Muscle of leg (tissue), 3 donors: ENCODE measurements at regions not wholly inside any gene's neighbourhood (a gene's known extent, or its start where the extent isn't known, plus 50 kb on each side); places are given as distances from the start of the nearest gene placed in this dataset.
A peak's percentile ranks its signal among the peaks of the same experiment; 100 is the strongest.

ENCODE experiments used
- DNase-seq: peaks from one replicate; pipeline ENCODE4 v3.0.0; 2013
- H3K27ac ChIP-seq: one replicate; pipeline ENCODE4 v1.5.1; 2013; ENCODE audit warnings: mild to moderate bottlenecking, low read length, control low read depth
- H3K27me3 ChIP-seq: one replicate; pipeline ENCODE4 v1.6.1; 2013; ENCODE audit warnings: low read length; ENCODE audit not compliant: control insufficient read depth, insufficient read depth
- H3K36me3 ChIP-seq: one replicate; pipeline ENCODE4 v1.6.1; 2013; ENCODE audit warnings: low read length; ENCODE audit not compliant: control insufficient read depth, insufficient read depth
- H3K4me1 ChIP-seq: one replicate; pipeline ENCODE4 v1.6.1; 2013; ENCODE audit warnings: low read length; ENCODE audit not compliant: control insufficient read depth, insufficient read depth
- H3K4me3 ChIP-seq: one replicate; pipeline ENCODE4 v1.5.1; 2013; ENCODE audit warnings: low read length, control low read depth
- H3K9me3 ChIP-seq: replicated peaks from 2 replicates; pipeline ENCODE4 v1.6.1; 2013; ENCODE audit warnings: low read depth, low read length; ENCODE audit not compliant: control insufficient read depth
- WGBS: methylation state at CpG from one replicate; pipeline ENCODE4 v1.1.5; 2013; ENCODE audit warnings: missing lambda C conversion rate; ENCODE audit not compliant: insufficient coverage; 5-methylcytosine and 5-hydroxymethylcytosine counted together

DNA sequence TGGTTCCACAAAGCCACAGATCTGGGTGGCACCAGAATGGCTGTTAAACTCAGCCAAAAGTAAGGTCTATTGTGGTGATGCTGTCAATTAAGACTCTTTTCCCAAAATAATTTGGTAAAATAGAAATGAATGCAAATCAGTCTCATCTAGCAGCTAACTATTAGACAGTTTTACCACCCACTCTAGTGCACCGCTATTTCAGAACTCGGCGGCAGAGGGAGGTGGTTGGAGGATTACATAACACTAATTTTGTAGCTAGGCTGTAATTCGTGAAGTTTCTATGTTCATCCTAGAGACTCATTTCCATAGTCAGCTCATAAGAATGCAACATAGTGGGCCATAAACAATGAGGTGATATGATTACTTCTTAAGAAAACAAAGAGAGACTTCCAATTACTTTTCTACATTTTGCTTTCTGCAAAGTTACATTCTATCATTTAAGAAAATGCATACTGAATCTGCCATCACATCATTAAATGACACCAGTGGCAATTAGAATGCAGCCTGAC is 413.8 kb downstream of the FBXO15 start:
- H3K9me3 ChIP-seq, result no peaks in the 10 kb centered on the region
- no peak overlapping the region for H3K27ac ChIP-seq
- H3K4me1 ChIP-seq, result no peaks in the 10 kb centered on the region
- no CpG with 5 or more reads among the region's 4 CpGs for WGBS
- no peaks in the 10 kb centered on the region for H3K36me3 ChIP-seq
- H3K4me3 ChIP-seq, result no peak overlapping the region
- DNase-seq, result no peak
- H3K27me3 ChIP-seq, result no peaks in the 10 kb centered on the region

DNA sequence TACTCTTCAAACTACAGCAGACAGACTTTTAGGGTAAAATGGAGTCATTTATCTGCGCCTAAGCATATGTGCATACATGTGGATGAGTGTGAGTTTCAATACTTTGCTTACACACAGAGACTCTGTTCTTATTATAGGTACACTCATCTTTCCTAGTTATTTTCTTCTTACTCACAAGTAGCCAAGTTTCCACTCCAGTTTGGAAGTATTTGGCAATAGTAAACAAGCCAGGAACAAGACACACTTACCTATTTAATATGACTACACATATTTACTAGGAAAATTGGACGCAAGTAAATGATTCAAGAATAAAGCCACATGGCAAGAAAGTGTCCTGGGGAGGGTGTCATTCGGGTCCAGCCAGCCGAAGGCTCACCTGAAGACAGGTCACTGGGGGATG is 414.3 kb downstream of the FBXO15 start:
- no peak for DNase-seq
- WGBS, result 79% methylated on average over 2 of the region's 4 CpGs
- no peaks in the 10 kb centered on the region for H3K4me1 ChIP-seq
- no peaks in the 10 kb centered on the region for H3K36me3 ChIP-seq
- no peaks in the 10 kb centered on the region for H3K27me3 ChIP-seq
- H3K4me3 ChIP-seq, result no peak overlapping the region
- no peak overlapping the region for H3K27ac ChIP-seq
- H3K9me3 ChIP-seq, result no peaks in the 10 kb centered on the region

DNA sequence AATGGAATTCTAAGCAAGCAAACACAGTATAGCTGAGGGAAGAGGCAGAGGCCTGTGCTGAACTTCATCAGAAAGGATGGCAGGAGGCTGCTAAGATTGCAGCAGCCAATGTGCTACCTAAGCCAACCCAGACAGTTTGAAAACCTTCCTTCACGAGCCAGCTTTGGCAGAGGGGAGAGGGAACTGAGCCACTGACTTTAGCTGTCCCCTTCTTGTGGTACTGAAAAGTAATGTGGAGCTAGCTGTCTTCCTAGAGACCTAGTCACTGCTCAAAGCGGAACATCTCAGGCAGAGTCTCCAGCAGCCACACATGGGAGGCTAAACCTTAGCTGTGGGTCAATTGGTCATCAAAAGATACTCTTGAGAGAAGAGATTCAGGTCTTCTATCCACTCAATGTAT is 419.0 kb downstream of the FBXO15 start:
- no peak overlapping the region for H3K4me3 ChIP-seq
- H3K4me1 ChIP-seq, result no peaks in the 10 kb centered on the region
- WGBS, result 29% methylated on average over 1 of the region's 2 CpGs
- no peaks in the 10 kb centered on the region for H3K9me3 ChIP-seq
- no peaks in the 10 kb centered on the region for H3K27me3 ChIP-seq
- H3K27ac ChIP-seq, result no peak overlapping the region
- H3K36me3 ChIP-seq, result no peaks in the 10 kb centered on the region
- no peak for DNase-seq

DNA sequence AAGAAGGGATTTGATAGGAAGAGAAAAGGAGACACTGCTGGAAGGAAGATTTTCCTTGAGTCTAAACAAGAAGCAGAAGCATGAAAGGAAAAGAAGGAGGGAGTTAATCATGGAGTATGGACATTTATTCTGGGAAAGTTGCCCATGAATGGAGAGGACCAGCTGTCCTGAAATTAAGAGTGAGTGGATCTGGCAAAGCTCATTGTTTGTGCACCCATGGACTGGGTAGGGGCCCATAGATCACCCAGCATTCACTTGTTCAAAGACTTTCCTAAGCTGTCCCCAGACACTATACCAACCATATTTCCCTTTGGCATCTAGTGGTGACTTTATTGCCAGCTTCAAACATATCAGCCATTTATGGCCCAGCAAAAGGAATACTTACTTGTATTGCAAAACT is 422.7 kb downstream of the FBXO15 start:
- peak; percentile 5 for DNase-seq
- no peaks in the 10 kb centered on the region for H3K27me3 ChIP-seq
- no peak overlapping the region for H3K27ac ChIP-seq
- H3K36me3 ChIP-seq, result no peaks in the 10 kb centered on the region
- H3K9me3 ChIP-seq, result no peaks in the 10 kb centered on the region
- no peak overlapping the region for H3K4me3 ChIP-seq
- H3K4me1 ChIP-seq, result no peaks in the 10 kb centered on the region

DNA sequence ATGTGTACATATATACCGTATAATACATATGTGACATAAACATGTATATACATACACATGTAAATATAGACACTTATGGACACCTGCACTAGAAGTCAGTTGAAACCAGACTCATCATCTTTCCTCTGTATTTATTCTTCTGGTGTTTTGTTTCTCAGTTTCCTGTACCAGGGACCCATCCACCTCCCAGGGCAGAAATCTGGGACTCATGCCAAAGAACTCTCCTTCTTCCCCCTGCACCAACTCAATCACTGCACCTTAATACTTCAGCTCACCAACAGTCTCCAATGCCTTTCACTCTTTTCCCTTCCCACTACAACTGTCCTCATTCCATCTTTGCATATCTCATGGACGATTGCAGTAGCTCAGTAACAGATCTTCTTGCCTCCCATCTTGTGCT is 428.0 kb downstream of the FBXO15 start:
- H3K27me3 ChIP-seq, result no peaks in the 10 kb centered on the region
- H3K36me3 ChIP-seq, result no peaks in the 10 kb centered on the region
- 80% methylated on average over 1 of the region's 2 CpGs for WGBS
- no peaks in the 10 kb centered on the region for H3K4me1 ChIP-seq
- no peaks in the 10 kb centered on the region for H3K9me3 ChIP-seq
- DNase-seq, result no peak
- no peak overlapping the region for H3K27ac ChIP-seq
- no peak overlapping the region for H3K4me3 ChIP-seq

DNA sequence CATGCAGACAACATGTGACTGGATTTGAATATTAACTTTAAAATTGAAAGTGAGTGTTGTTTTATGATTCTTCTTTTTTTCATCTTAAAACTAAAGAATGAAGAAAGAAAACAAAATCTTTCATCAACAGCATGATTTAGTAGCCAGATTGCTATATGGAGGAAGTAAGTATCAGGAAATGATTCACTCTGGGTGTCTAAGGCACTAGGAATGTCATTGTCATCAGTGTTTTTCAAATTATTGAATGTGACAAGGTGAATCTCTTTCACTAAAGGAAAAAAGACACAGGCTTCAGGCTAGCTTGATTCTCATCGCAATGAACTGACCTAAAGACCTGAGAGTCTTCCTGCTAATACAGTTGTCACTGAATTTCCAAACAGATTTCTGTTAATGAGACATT is 430.1 kb downstream of the FBXO15 start:
- Histone ChIP-seq H3K4me3 (no peak overlapping the region), H3K4me1 (no peaks in the 10 kb centered on the region), H3K27ac (no peak overlapping the region), H3K36me3 (no peaks in the 10 kb centered on the region), H3K27me3 (no peaks in the 10 kb centered on the region), H3K9me3 (no peaks in the 10 kb centered on the region)
- no peak for DNase-seq
- WGBS, result no CpG with 5 or more reads among the region's 1 CpG

DNA sequence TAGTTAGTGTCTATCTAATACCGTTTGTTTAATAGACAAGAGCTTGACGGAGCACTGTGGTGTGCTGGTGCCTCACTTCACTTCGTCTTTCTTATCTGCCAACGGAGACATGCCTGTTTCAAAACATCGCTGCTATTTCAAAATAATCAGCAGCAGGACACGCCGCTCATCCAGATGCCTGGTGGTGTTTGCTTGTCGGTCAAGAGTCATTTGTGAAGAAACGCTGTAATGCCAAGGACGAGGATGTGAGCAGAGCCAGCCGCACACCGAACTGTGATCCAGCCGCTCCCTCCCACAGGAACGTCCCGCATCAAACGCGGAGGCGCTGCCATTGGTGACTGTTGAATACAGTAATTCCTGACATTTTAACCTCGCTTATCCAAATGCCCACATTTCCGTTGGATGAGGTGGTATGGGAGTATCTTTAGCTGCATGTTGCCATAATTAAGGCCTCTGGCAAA is 432.4 kb downstream of the FBXO15 start:
- WGBS, result 92% methylated on average over 11 of the region's 20 CpGs
- H3K4me3 ChIP-seq, result no peak overlapping the region

DNA sequence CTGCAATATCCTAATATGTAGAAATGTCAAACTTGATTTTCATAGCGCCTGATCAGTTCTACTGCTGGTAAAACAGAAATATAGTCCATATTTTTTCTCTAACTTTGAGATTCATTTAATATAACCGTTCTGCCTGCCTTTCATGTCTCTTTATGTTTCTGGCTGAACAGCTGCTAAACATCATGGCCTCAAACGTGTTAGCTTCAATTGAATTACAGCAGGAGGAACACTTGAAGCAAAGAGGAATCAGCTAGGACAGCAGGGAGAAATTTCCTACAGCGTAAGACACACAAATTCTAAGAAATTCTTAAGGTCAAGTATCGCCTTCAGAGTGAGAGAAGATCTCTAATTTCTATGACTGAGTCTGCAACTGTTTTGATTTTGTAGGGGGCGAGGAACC is 433.2 kb downstream of the FBXO15 start:
- Histone ChIP-seq H3K9me3 (no peaks in the 10 kb centered on the region), H3K4me1 (no peaks in the 10 kb centered on the region), H3K36me3 (no peaks in the 10 kb centered on the region), H3K27ac (no peak overlapping the region), H3K4me3 (no peak overlapping the region), H3K27me3 (no peaks in the 10 kb centered on the region)
- 80% methylated on average over 1 of the region's 6 CpGs for WGBS
- DNase-seq, result no peak

More for the DNA sequence above, 432.4 kb downstream of the FBXO15 start:
- Histone ChIP-seq H3K27ac (no peak overlapping the region), H3K36me3 (no peaks in the 10 kb centered on the region), H3K9me3 (no peaks in the 10 kb centered on the region), H3K27me3 (no peaks in the 10 kb centered on the region), H3K4me1 (no peaks in the 10 kb centered on the region)
- DNase-seq, result no peak

DNA sequence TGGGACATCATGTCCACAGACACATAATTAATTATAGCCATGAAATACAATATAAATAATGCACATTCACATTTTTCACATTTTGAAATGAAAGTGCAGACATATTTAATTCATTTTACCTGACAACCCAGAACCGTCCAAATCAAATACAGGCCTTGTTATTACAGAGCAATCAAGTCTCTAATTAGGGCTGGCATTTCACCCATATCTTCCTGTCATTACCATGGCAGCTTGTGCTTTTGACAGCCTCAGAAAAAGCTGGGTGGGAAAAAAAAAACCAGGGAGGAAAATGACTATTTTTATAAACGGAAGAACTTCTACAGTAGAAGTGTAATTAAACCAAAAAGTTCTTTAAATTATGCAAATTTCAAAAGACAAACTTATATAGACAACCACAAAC is 436.4 kb downstream of the FBXO15 start:
- Histone ChIP-seq H3K36me3 (no peaks in the 10 kb centered on the region), H3K9me3 (no peaks in the 10 kb centered on the region), H3K27ac (no peak overlapping the region), H3K4me1 (no peaks in the 10 kb centered on the region), H3K27me3 (no peaks in the 10 kb centered on the region), H3K4me3 (no peak overlapping the region)
- DNase-seq, result no peak
- no CpG with 5 or more reads among the region's 2 CpGs for WGBS

DNA sequence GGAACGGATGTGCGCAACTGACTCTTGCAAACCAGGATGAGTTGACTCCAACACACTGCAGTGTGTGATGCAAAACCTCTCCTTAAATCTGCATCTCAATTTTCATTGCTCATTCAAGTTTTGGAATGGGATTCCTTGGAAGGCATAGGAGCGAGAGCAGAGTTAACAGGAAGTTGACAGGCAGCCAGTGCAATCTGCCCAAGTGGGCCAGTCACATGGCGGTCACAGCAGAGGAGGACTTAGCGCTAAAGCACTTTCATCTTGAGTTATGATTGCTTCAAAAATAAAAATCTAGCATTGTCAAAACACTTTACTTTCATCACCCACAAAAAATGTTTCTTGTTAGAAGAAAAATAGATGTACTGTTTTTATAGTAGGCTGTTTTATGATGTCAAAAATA is 439.0 kb downstream of the FBXO15 start:
- Histone ChIP-seq H3K4me3 (no peak overlapping the region), H3K9me3 (no peaks in the 10 kb centered on the region), H3K27ac (no peak overlapping the region), H3K27me3 (no peaks in the 10 kb centered on the region), H3K36me3 (no peaks in the 10 kb centered on the region), H3K4me1 (no peaks in the 10 kb centered on the region)
- DNase-seq, result no peak
- 71% methylated on average over 4 of the region's 5 CpGs for WGBS

DNA sequence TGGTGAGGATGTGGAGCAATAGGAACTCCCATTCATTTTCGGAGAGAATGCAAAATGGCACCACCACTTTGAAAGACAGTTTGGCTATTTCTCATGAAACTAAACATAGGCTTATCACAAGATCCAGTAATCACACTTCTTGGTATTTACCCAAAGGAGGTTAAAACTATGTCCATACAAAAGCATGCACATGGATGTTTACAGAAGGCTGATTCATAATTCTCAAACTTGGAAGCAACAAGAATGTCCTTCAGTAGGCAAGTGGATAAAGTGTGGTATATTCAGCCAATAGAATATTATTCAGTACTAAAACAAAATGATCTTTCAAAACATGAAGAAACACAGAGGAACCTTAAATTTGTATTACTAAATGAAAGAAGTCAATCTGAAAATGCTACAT is 440.6 kb downstream of the FBXO15 start:
- no peaks in the 10 kb centered on the region for H3K9me3 ChIP-seq
- no peak for DNase-seq
- no peaks in the 10 kb centered on the region for H3K4me1 ChIP-seq
- no peak overlapping the region for H3K27ac ChIP-seq
- no peak overlapping the region for H3K4me3 ChIP-seq
- WGBS, result no CpG with 5 or more reads among the region's 1 CpG
- no peaks in the 10 kb centered on the region for H3K27me3 ChIP-seq
- no peaks in the 10 kb centered on the region for H3K36me3 ChIP-seq
